ENCODE measurements at regions not wholly inside any gene's neighbourhood (a gene's known extent, or its start where the extent isn't known, plus 50 kb on each side); places are given as distances from the start of the nearest gene placed in this dataset.
"Not testable (repeated sequence)": the region's sequence is repeated elsewhere in the genome, so short reads cannot be mapped to it uniquely, and the experiment has no call there.

GRCh38 chr2:180927030-180927686, 53.2 kb upstream of the UBE2E3 start:
- no peak for DNase-seq (ENCODE audit: low spot score in 2 of 2)
- Mint-ChIP-seq H3K4me3 (no peak overlapping the region), H3K36me3 (no peaks in the 10 kb centered on the region), H3K4me1 (no peaks in the 10 kb centered on the region), H3K27ac (no peak overlapping the region), H3K9me3 (no peaks in the 10 kb centered on the region)
- ATAC-seq = no peak

- DNase-seq (ENCODE audit: low spot score in 2 of 2) = no peak
- Mint-ChIP-seq H3K4me1 (no peaks in the 10 kb centered on the region), H3K27ac (no peak overlapping the region), H3K36me3 (no peaks in the 10 kb centered on the region), H3K9me3 (no peaks in the 10 kb centered on the region), H3K4me3 (no peak overlapping the region)
- no peak for ATAC-seq
These were observed 54.7 kb upstream of the UBE2E3 start for GRCh38 chr2:180925700-180926099.

GRCh38 chr2:180924063-180924462, 56.3 kb upstream of the UBE2E3 start:
- Mint-ChIP-seq H3K9me3 (no peaks in the 10 kb centered on the region), H3K27ac (no peak overlapping the region), H3K4me1 (no peaks in the 10 kb centered on the region), H3K36me3 (no peaks in the 10 kb centered on the region), H3K4me3 (no peak overlapping the region)
- ATAC-seq (no peak), DNase-seq (ENCODE audit: low spot score in 2 of 2) (no peak)

- ATAC-seq (no peak), DNase-seq (ENCODE audit: low spot score in 2 of 2) (no peak)
- H3K36me3 Mint-ChIP-seq = no peaks in the 10 kb centered on the region
- no peaks in the 10 kb centered on the region for H3K9me3 Mint-ChIP-seq
- H3K27ac Mint-ChIP-seq = no peak overlapping the region
- no peaks in the 10 kb centered on the region for H3K4me1 Mint-ChIP-seq
- H3K4me3 Mint-ChIP-seq = no peak overlapping the region
These were observed 69.4 kb upstream of the UBE2E3 start for GRCh38 chr2:180910831-180911665.

- no peaks in the 10 kb centered on the region for H3K9me3 Mint-ChIP-seq
- no peak overlapping the region for H3K27ac Mint-ChIP-seq
- H3K36me3 Mint-ChIP-seq = no peaks in the 10 kb centered on the region
- H3K4me3 Mint-ChIP-seq = no peak overlapping the region
- no peaks in the 10 kb centered on the region for H3K4me1 Mint-ChIP-seq
- DNase-seq (ENCODE audit: low spot score in 2 of 2) = no peak
- ATAC-seq = no peak
These were observed 72.7 kb upstream of the UBE2E3 start for GRCh38 chr2:180907731-180908130.

- Mint-ChIP-seq H3K9me3 (no peaks in the 10 kb centered on the region), H3K27ac (no peak overlapping the region), H3K4me3 (no peak overlapping the region), H3K4me1 (no peaks in the 10 kb centered on the region), H3K36me3 (no peaks in the 10 kb centered on the region)
- DNase-seq (ENCODE audit: low spot score in 2 of 2) (no peak), ATAC-seq (no peak)
These were observed 74.9 kb upstream of the UBE2E3 start for GRCh38 chr2:180905461-180905860.

GRCh38 chr2:180905002-180905401, 75.4 kb upstream of the UBE2E3 start:
- H3K27ac Mint-ChIP-seq = no peak overlapping the region
- no peaks in the 10 kb centered on the region for H3K9me3 Mint-ChIP-seq

GRCh38 chr2:180901331-180901730, 79.1 kb upstream of the UBE2E3 start:
- no peak overlapping the region for H3K27ac Mint-ChIP-seq
- ATAC-seq (no peak), DNase-seq (ENCODE audit: low spot score in 2 of 2) (no peak)
- no peaks in the 10 kb centered on the region for H3K4me1 Mint-ChIP-seq
- H3K4me3 Mint-ChIP-seq = no peak overlapping the region
- H3K36me3 Mint-ChIP-seq = no peaks in the 10 kb centered on the region
- H3K9me3 Mint-ChIP-seq = no peaks in the 10 kb centered on the region

More at GRCh38 chr2:180905002-180905401, 75.4 kb upstream of the UBE2E3 start:
- no peaks in the 10 kb centered on the region for H3K4me1 Mint-ChIP-seq
- no peak overlapping the region for H3K4me3 Mint-ChIP-seq
- ATAC-seq = no peak
- H3K36me3 Mint-ChIP-seq = no peaks in the 10 kb centered on the region
- no peak for DNase-seq (ENCODE audit: low spot score in 2 of 2)

- no peak overlapping the region for H3K27ac Mint-ChIP-seq
- H3K4me1 Mint-ChIP-seq = no peaks in the 10 kb centered on the region
- ATAC-seq (no peak), DNase-seq (ENCODE audit: low spot score in 2 of 2) (no peak)
- H3K4me3 Mint-ChIP-seq = no peak overlapping the region
- no peaks in the 10 kb centered on the region for H3K9me3 Mint-ChIP-seq
- H3K36me3 Mint-ChIP-seq = no peaks in the 10 kb centered on the region
These were observed 86.7 kb upstream of the UBE2E3 start for GRCh38 chr2:180893752-180894151.

- Mint-ChIP-seq H3K9me3 (no peaks in the 10 kb centered on the region), H3K4me1 (no peaks in the 10 kb centered on the region), H3K4me3 (no peak overlapping the region), H3K27ac (no peak overlapping the region), H3K36me3 (no peaks in the 10 kb centered on the region)
- ATAC-seq (no peak), DNase-seq (ENCODE audit: low spot score in 2 of 2) (no peak)
These were observed 88.3 kb upstream of the UBE2E3 start for GRCh38 chr2:180892091-180892490.

- Mint-ChIP-seq H3K4me1 (no peaks in the 10 kb centered on the region), H3K27ac (no peak overlapping the region), H3K4me3 (no peak overlapping the region), H3K9me3 (no peaks in the 10 kb centered on the region), H3K36me3 (no peaks in the 10 kb centered on the region)
- ATAC-seq (no peak), DNase-seq (ENCODE audit: low spot score in 2 of 2) (no peak)
These were observed 89.0 kb upstream of the UBE2E3 start for GRCh38 chr2:180891360-180891759.

- H3K4me1 Mint-ChIP-seq = no peaks in the 10 kb centered on the region
- DNase-seq (ENCODE audit: low spot score in 2 of 2) (no peak), ATAC-seq (no peak)
- H3K9me3 Mint-ChIP-seq = no peaks in the 10 kb centered on the region
- H3K27ac Mint-ChIP-seq = no peak overlapping the region
- H3K36me3 Mint-ChIP-seq = no peaks in the 10 kb centered on the region
- no peak overlapping the region for H3K4me3 Mint-ChIP-seq
These were observed 89.6 kb upstream of the UBE2E3 start for GRCh38 chr2:180890781-180891180.

- Mint-ChIP-seq H3K4me1 (no peaks in the 10 kb centered on the region), H3K36me3 (no peaks in the 10 kb centered on the region), H3K27ac (no peak overlapping the region), H3K4me3 (no peak overlapping the region), H3K9me3 (no peaks in the 10 kb centered on the region)
- no peak for DNase-seq (ENCODE audit: low spot score in 2 of 2)
- ATAC-seq = no peak
These were observed 97.4 kb upstream of the UBE2E3 start for GRCh38 chr2:180882959-180883358.

- ATAC-seq (no peak), DNase-seq (ENCODE audit: low spot score in 2 of 2) (no peak)
- Mint-ChIP-seq H3K4me1 (no peaks in the 10 kb centered on the region), H3K36me3 (no peaks in the 10 kb centered on the region), H3K9me3 (no peaks in the 10 kb centered on the region), H3K4me3 (no peak overlapping the region), H3K27ac (no peak overlapping the region)
These were observed 103.9 kb upstream of the UBE2E3 start for GRCh38 chr2:180876506-180876905.

- Mint-ChIP-seq H3K4me3 (no peak overlapping the region), H3K9me3 (no peaks in the 10 kb centered on the region), H3K27ac (no peak overlapping the region), H3K36me3 (no peaks in the 10 kb centered on the region), H3K4me1 (no peaks in the 10 kb centered on the region)
- ATAC-seq (no peak), DNase-seq (ENCODE audit: low spot score in 2 of 2) (no peak)
These were observed 107.2 kb upstream of the UBE2E3 start for GRCh38 chr2:180873219-180873618.

GRCh38 chr2:180872781-180873180, 107.6 kb upstream of the UBE2E3 start:
- not testable (repeated sequence) for H3K27ac Mint-ChIP-seq; H3K4me1 Mint-ChIP-seq; H3K36me3 Mint-ChIP-seq; ATAC-seq; DNase-seq (ENCODE audit: low spot score in 2 of 2); H3K4me3 Mint-ChIP-seq; H3K9me3 Mint-ChIP-seq

Data from stimulated activated effector memory CD8-positive, alpha-beta T cell treated with anti-CD3 and anti-CD28 coated beads, Interleukin-12 subunit alpha, Interleukin-12 subunit beta, amount 100 ng/mL, for 72 hours (primary cell).